ENCODE measurements at regions not wholly inside any gene's neighbourhood (a gene's known extent, or its start where the extent isn't known, plus 50 kb on each side); places are given as distances from the start of the nearest gene placed in this dataset.

DNA sequence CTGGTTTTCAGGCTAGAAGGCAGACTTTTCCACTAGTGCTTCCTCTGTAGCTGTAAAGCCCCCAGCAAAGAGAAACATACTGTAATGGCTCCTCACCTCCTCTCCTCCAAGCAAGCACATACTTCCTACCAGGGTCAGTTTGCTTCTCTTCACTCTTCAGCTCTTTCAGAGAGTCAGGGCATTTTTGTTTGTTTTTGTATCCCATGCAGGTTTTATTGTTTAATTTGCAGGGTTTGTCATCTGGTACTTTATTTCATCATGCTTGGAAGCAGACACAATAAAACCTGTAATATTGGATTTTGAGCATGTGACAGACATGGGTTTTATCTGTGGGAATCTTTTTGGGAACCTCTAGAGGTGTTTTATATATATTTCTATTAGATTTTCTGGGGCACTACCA is 753.3 kb upstream of the ROBO1 start (continued):
- TF ChIP-seq REST (IDR thresholded peaks at IDR 0.05) = no peak
- TF ChIP-seq HNF4G (IDR thresholded peaks at IDR 0.05) = no peak
- no peak for TF ChIP-seq YY1 (IDR thresholded peaks at IDR 0.05)
- TF ChIP-seq NR2F2 (IDR thresholded peaks at IDR 0.05) = no peak
- no peak for TF ChIP-seq HNF4A (conservative IDR thresholded peaks at IDR 0.05)

GRCh38 chr3:80519436-80519835 is 751.6 kb upstream of the ROBO1 start:
- no peaks in the 10 kb centered on the region for H3K27me3 ChIP-seq (ENCODE audit: control insufficient read depth in 4 of 4, insufficient read depth in 4 of 4, low read length in 3 of 4)
- no peaks in the 10 kb centered on the region for H3K36me3 ChIP-seq (ENCODE audit: control insufficient read depth in 4 of 4, insufficient read depth in 3 of 4, low read depth in 1 of 4, low read length in 3 of 4)
- no peak overlapping the region for H3K9ac ChIP-seq (ENCODE audit: low read depth in 1 of 2, low read length in 2 of 2)
- no peak for DNase-seq (ENCODE audit: low spot score)
- TF ChIP-seq EGR1 (IDR thresholded peaks at IDR 0.05; ENCODE audit: low read depth in 2 of 2) = no peak
- no peak for TF ChIP-seq MAX (IDR thresholded peaks at IDR 0.05)
- no peak for TF ChIP-seq RAD21 (IDR thresholded peaks at IDR 0.05)
- no peak for TF ChIP-seq JUND (IDR thresholded peaks at IDR 0.05)
- no peak for TF ChIP-seq FOXA2 (IDR thresholded peaks at IDR 0.05)
- no peak for TF ChIP-seq RXRA (IDR thresholded peaks at IDR 0.05)
- TF ChIP-seq, protein P1, sequence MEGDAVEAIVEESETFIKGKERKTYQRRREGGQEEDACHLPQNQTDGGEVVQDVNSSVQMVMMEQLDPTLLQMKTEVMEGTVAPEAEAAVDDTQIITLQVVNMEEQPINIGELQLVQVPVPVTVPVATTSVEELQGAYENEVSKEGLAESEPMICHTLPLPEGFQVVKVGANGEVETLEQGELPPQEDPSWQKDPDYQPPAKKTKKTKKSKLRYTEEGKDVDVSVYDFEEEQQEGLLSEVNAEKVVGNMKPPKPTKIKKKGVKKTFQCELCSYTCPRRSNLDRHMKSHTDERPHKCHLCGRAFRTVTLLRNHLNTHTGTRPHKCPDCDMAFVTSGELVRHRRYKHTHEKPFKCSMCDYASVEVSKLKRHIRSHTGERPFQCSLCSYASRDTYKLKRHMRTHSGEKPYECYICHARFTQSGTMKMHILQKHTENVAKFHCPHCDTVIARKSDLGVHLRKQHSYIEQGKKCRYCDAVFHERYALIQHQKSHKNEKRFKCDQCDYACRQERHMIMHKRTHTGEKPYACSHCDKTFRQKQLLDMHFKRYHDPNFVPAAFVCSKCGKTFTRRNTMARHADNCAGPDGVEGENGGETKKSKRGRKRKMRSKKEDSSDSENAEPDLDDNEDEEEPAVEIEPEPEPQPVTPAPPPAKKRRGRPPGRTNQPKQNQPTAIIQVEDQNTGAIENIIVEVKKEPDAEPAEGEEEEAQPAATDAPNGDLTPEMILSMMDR (IDR thresholded peaks at IDR 0.05; ENCODE audit: low read depth, low read length, missing input control) = no peak
- no peak for TF ChIP-seq FOXA1 (IDR thresholded peaks at IDR 0.05)
- TF ChIP-seq HNF4A (conservative IDR thresholded peaks at IDR 0.05) = no peak
- TF ChIP-seq REST (IDR thresholded peaks at IDR 0.05) = no peak
- TF ChIP-seq, protein P2, sequence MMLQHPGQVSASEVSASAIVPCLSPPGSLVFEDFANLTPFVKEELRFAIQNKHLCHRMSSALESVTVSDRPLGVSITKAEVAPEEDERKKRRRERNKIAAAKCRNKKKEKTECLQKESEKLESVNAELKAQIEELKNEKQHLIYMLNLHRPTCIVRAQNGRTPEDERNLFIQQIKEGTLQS (IDR thresholded peaks at IDR 0.05) = no peak
- TF ChIP-seq SP1 (IDR thresholded peaks at IDR 0.05) = no peak
- TF ChIP-seq ZBTB33 (IDR thresholded peaks at IDR 0.05) = no peak
- TF ChIP-seq NR2F2 (IDR thresholded peaks at IDR 0.05) = no peak
- no peak for TF ChIP-seq HNF4G (IDR thresholded peaks at IDR 0.05)
- TF ChIP-seq TAF1 (conservative IDR thresholded peaks at IDR 0.05) = no peak
- TF ChIP-seq YY1 (IDR thresholded peaks at IDR 0.05) = no peak
- TF ChIP-seq GABPA (IDR thresholded peaks at IDR 0.05 in 1 of 2, conservative IDR thresholded peaks at IDR 0.05 in 1 of 2) = no peak
- H3K27ac ChIP-seq (ENCODE audit: low read depth in 1 of 2, low read length in 2 of 2) = no peak overlapping the region
- H3K9me3 ChIP-seq (ENCODE audit: control insufficient read depth in 4 of 4, low read length in 3 of 4) = no peaks in the 10 kb centered on the region
- no peak overlapping the region for H3K4me3 ChIP-seq (ENCODE audit: low read depth in 1 of 3, low read length in 3 of 3)
- H3K4me1 ChIP-seq (ENCODE audit: control insufficient read depth in 4 of 4, insufficient read depth in 4 of 4, low read length in 3 of 4) = no peaks in the 10 kb centered on the region
- 82% methylated on average over 5 of the region's 5 CpGs for WGBS
